NCI-H1092 (cell line): ENCODE measurements at regions not wholly inside any gene's neighbourhood (a gene's known extent, or its start where the extent isn't known, plus 50 kb on each side); places are given as distances from the start of the nearest gene placed in this dataset.
"Not testable (repeated sequence)": the region's sequence is repeated elsewhere in the genome, so short reads cannot be mapped to it uniquely, and the experiment has no call there.

ENCODE experiments used
- DNase-seq: peaks from one replicate; lab custom pipeline; 2025; lab: John Stamatoyannopoulos, UW

- DNase-seq, result no peak
Observed at GRCh38 chr2:153532140-153532539, 53.6 kb upstream of the RPRM start.

- DNase-seq, result not testable (repeated sequence)
Observed at GRCh38 chr2:153533803-153534202, 55.2 kb upstream of the RPRM start.

- DNase-seq, result not testable (repeated sequence)
Observed at GRCh38 chr2:153534590-153534989, 56.0 kb upstream of the RPRM start.

GRCh38 chr2:153536115-153536514 is 57.6 kb upstream of the RPRM start:
- DNase-seq, result no peak

GRCh38 chr2:153538102-153538501 is 59.5 kb upstream of the RPRM start:
- DNase-seq, result not testable (repeated sequence)

GRCh38 chr2:153543635-153544071 is 65.1 kb upstream of the RPRM start:
- DNase-seq, result peak; percentile 13

- no peak for DNase-seq
Observed at GRCh38 chr2:153546358-153546757, 67.8 kb upstream of the RPRM start.

- DNase-seq, result no peak
Observed at GRCh38 chr2:153548536-153548935, 70.0 kb upstream of the RPRM start.

GRCh38 chr2:153551698-153552097 is 73.1 kb upstream of the RPRM start:
- no peak for DNase-seq

- no peak for DNase-seq
Observed at GRCh38 chr2:153557211-153557610, 78.6 kb upstream of the RPRM start.

- no peak for DNase-seq
Observed at GRCh38 chr2:153557714-153558113, 79.2 kb upstream of the RPRM start.

- no peak for DNase-seq
Observed at GRCh38 chr2:153558247-153558646, 79.7 kb upstream of the RPRM start.

GRCh38 chr2:153567367-153567766 is 88.8 kb upstream of the RPRM start:
- DNase-seq, result no peak

- DNase-seq, result no peak
Observed at GRCh38 chr2:153568105-153568504, 89.5 kb upstream of the RPRM start.

GRCh38 chr2:153575171-153575853 is 96.8 kb upstream of the RPRM start:
- no peak for DNase-seq

GRCh38 chr2:153584244-153584643 is 105.7 kb upstream of the RPRM start:
- DNase-seq, result no peak

- no peak for DNase-seq
Observed at GRCh38 chr2:153588408-153588807, 109.8 kb upstream of the RPRM start.

GRCh38 chr2:153589586-153589985 is 111.0 kb upstream of the RPRM start:
- no peak for DNase-seq

GRCh38 chr2:153593086-153593485 is 114.5 kb upstream of the RPRM start:
- not testable (repeated sequence) for DNase-seq

GRCh38 chr2:153595939-153596338 is 117.4 kb upstream of the RPRM start:
- peak; percentile 72 for DNase-seq

- DNase-seq, result peak; percentile 0
Observed at GRCh38 chr2:153601812-153602211, 123.2 kb upstream of the RPRM start.

GRCh38 chr2:153604133-153604532 is 125.6 kb upstream of the RPRM start:
- DNase-seq, result no peak

- DNase-seq, result no peak
Observed at GRCh38 chr2:153606623-153607022, 128.1 kb upstream of the RPRM start.

GRCh38 chr2:153622285-153622684 is 143.7 kb upstream of the RPRM start:
- no peak for DNase-seq
